LHCN-M2 (cell line): ENCODE measurements at regions not wholly inside any gene's neighbourhood (a gene's known extent, or its start where the extent isn't known, plus 50 kb on each side); places are given as distances from the start of the nearest gene placed in this dataset.
A peak's percentile ranks its signal among the peaks of the same experiment; 100 is the strongest.

Experiments
- DNase-seq: peaks from one replicate; pipeline ENCODE4 v3.0.0-alpha.2; 2012; ENCODE audit warnings: low read depth

GRCh38 chr20:63116412-63117106, 99.4 kb downstream of the YTHDF1 start:
- no peak for DNase-seq

GRCh38 chr20:63115651-63116411, 100.1 kb downstream of the YTHDF1 start:
- DNase-seq: no peak

- DNase-seq: no peak
Observed at GRCh38 chr20:63114693-63115311, 101.1 kb downstream of the YTHDF1 start.

- DNase-seq: no peak
Observed at GRCh38 chr20:63114006-63114692, 101.8 kb downstream of the YTHDF1 start.

- no peak for DNase-seq
Observed at GRCh38 chr20:63112491-63113219, 103.3 kb downstream of the YTHDF1 start.

GRCh38 chr20:63108247-63108646, 101.5 kb upstream of the BHLHE23 start:
- no peak for DNase-seq

- no peak for DNase-seq
Observed at GRCh38 chr20:63107449-63108200, 100.9 kb upstream of the BHLHE23 start.

GRCh38 chr20:63106765-63107448, 100.1 kb upstream of the BHLHE23 start:
- DNase-seq: no peak

GRCh38 chr20:63106108-63106764, 99.5 kb upstream of the BHLHE23 start:
- DNase-seq: no peak

- DNase-seq: no peak
Observed at GRCh38 chr20:63105211-63106107, 98.7 kb upstream of the BHLHE23 start.

- DNase-seq: no peak
Observed at GRCh38 chr20:63104312-63105181, 97.8 kb upstream of the BHLHE23 start.

- DNase-seq: no peak
Observed at GRCh38 chr20:63103402-63104311, 96.9 kb upstream of the BHLHE23 start.

GRCh38 chr20:63102721-63103375, 96.1 kb upstream of the BHLHE23 start:
- peak; percentile 7 for DNase-seq

GRCh38 chr20:63101781-63102720, 95.3 kb upstream of the BHLHE23 start:
- DNase-seq: peak; percentile 32
